Suprapubic skin (tissue), 4 donors: ENCODE measurements at regions not wholly inside any gene's neighbourhood (a gene's known extent, or its start where the extent isn't known, plus 50 kb on each side); places are given as distances from the start of the nearest gene placed in this dataset.

Experiments
- DNase-seq, 2 donors: peaks; one replicate each; pipeline ENCODE4 v3.0.0-alpha.2; 2019; ENCODE audit warnings: low spot score in 2 of 2
- H3K27ac ChIP-seq: fragments of 200-600 bp; sonication (generic); one replicate; pipeline ENCODE4 v1.5.1; 2019
- H3K27me3 ChIP-seq: fragments of 200-600 bp; sonication (generic); one replicate; pipeline ENCODE4 v1.5.1; 2019
- H3K36me3 ChIP-seq: fragments of 200-600 bp; sonication (generic); one replicate; pipeline ENCODE4 v1.5.1; 2019
- H3K4me1 ChIP-seq: fragments of 200-600 bp; sonication (generic); one replicate; pipeline ENCODE4 v1.5.1; 2019
- H3K4me3 ChIP-seq: fragments of 200-600 bp; sonication (generic); one replicate; pipeline ENCODE4 v1.5.1; 2019; ENCODE audit warnings: mild to moderate bottlenecking
- H3K9me3 ChIP-seq: fragments of 200-600 bp; sonication (generic); one replicate; pipeline ENCODE4 v1.5.1; 2019
- EP300 ChIP-seq: sonication (generic); formaldehyde crosslinking; IDR thresholded peaks from one replicate; pipeline ENCODE4 v1.6.1; 2017; ENCODE audit warnings: antibody characterized with exemption
- POLR2A ChIP-seq, 2 donors: fragments of 450-650 bp; IDR thresholded peaks; one replicate each; pipeline ENCODE4 v1.6.1; 2017; ENCODE audit warnings: antibody characterized with exemption in 2 of 2, mild to moderate bottlenecking in 2 of 2, moderate library complexity in 2 of 2
- POLR2AphosphoS5 ChIP-seq, 3 donors: sonication (generic); formaldehyde crosslinking; IDR thresholded peaks; one replicate each; pipeline ENCODE4 v1.6.1; 2017; ENCODE audit warnings: antibody characterized with exemption in 3 of 3
- WGBS: methylation state at CpG from one replicate; pipeline ENCODE4 v1.1.5; 2018; 5-methylcytosine and 5-hydroxymethylcytosine counted together
- TF ChIP-seq, protein P1 (sequence below), 2 donors: fragments of 200-600 bp in 1 of 2; fragments of 450-650 bp in 1 of 2; sonication (generic) in 1 of 2; IDR thresholded peaks; one replicate each; pipeline ENCODE4 v1.5.1; 2016 to 2019; ENCODE audit warnings: antibody characterized with exemption in 2 of 2, mild to moderate bottlenecking in 1 of 2, moderate library complexity in 1 of 2

DNA sequence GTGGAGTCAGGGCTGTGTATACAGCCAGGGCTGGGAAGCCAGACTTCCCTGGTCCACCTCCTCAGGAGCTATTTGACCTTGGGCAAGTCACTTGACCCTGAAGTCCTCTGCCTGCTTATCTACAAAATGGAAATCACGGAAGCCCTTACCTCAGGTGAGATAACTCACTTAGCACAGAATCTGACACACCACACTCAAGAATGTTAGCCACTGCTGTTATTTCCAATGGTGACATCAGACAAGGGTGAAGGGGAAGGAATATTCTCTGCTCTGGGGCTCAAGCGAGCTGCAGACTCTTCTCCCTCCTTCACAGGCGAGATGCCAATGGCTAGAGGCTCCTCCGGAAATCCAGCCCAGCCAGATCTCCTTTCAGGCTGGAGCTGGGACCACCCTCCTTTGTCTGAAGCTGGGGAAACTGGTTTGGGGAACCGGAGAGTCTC, 189.6 kb downstream of the HAUS1 start:
- TF ChIP-seq POLR2AphosphoS5 (IDR thresholded peaks at IDR 0.05), result no peak
- TF ChIP-seq, protein P1, sequence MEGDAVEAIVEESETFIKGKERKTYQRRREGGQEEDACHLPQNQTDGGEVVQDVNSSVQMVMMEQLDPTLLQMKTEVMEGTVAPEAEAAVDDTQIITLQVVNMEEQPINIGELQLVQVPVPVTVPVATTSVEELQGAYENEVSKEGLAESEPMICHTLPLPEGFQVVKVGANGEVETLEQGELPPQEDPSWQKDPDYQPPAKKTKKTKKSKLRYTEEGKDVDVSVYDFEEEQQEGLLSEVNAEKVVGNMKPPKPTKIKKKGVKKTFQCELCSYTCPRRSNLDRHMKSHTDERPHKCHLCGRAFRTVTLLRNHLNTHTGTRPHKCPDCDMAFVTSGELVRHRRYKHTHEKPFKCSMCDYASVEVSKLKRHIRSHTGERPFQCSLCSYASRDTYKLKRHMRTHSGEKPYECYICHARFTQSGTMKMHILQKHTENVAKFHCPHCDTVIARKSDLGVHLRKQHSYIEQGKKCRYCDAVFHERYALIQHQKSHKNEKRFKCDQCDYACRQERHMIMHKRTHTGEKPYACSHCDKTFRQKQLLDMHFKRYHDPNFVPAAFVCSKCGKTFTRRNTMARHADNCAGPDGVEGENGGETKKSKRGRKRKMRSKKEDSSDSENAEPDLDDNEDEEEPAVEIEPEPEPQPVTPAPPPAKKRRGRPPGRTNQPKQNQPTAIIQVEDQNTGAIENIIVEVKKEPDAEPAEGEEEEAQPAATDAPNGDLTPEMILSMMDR (IDR thresholded peaks at IDR 0.05), result no peak
- no peak for TF ChIP-seq EP300
- TF ChIP-seq POLR2A (IDR thresholded peaks at IDR 0.05), result no peak
- no peak overlapping the region for H3K4me3 ChIP-seq
- H3K27me3 ChIP-seq, result no peaks in the 10 kb centered on the region
- H3K9me3 ChIP-seq, result no peaks in the 10 kb centered on the region
- DNase-seq, result no peak
- H3K27ac ChIP-seq, result no peak overlapping the region
- WGBS, result 15% methylated on average over 3 of the region's 5 CpGs
- peaks cover 5% of the 10 kb centered on the region for H3K4me1 ChIP-seq
- H3K36me3 ChIP-seq, result no peaks in the 10 kb centered on the region

DNA sequence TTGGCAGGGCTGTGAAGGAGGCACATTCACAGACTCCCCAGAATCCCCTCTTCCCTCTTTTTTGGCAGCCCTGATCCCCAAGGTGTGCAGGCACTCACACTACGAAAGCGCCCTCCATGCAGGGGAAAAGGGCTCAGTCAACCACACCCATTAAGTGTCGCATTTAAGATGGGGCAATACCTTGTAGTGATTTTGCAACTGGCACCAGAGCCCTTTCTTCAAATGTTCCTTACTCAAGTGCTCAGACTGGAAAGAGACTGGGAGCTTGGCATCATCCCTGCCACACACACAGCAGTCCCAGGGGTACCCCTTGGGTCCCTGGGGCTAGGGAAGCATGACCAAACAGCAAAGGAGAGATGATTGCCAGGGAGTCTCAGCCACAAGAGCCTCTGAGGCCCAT, 190.1 kb downstream of the HAUS1 start:
- peaks cover 5% of the 10 kb centered on the region for H3K4me1 ChIP-seq
- DNase-seq, result no peak
- H3K36me3 ChIP-seq, result no peaks in the 10 kb centered on the region
- H3K4me3 ChIP-seq, result no peak overlapping the region
- no peak overlapping the region for H3K27ac ChIP-seq
- no peaks in the 10 kb centered on the region for H3K27me3 ChIP-seq
- H3K9me3 ChIP-seq, result no peaks in the 10 kb centered on the region
- TF ChIP-seq POLR2A (IDR thresholded peaks at IDR 0.05), result no peak
- TF ChIP-seq, protein P1 (IDR thresholded peaks at IDR 0.05), result no peak
- TF ChIP-seq POLR2AphosphoS5 (IDR thresholded peaks at IDR 0.05), result no peak
- TF ChIP-seq EP300, result no peak
- 47% methylated on average over 2 of the region's 3 CpGs for WGBS

DNA sequence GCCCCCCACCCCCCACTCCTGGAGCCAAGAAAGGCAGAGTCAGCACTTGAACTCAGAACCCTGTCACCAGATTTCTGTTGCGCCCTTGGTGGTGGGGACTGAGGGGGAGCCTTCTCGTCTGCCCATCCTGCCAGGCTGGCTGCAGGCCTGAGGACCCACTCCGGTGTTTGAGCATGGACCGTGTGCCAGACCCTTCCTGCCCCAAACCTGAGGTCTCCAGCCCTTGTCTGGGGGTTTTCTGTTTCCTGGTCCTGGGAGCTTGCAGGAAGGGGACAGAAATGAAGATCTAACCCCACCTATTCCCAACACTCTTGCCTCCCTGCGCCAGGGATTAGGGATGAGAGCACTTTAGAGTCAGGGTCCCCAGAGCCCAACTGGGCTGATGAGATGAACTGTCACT, 190.6 kb downstream of the HAUS1 start:
- 88% methylated on average over 4 of the region's 5 CpGs for WGBS
- H3K27ac ChIP-seq, result no peak overlapping the region
- H3K4me1 ChIP-seq, result peaks cover 5% of the 10 kb centered on the region
- no peak for DNase-seq
- no peak overlapping the region for H3K4me3 ChIP-seq
- no peaks in the 10 kb centered on the region for H3K36me3 ChIP-seq
- no peaks in the 10 kb centered on the region for H3K27me3 ChIP-seq
- TF ChIP-seq EP300 (no peak), POLR2AphosphoS5 (IDR thresholded peaks at IDR 0.05) (no peak), POLR2A (IDR thresholded peaks at IDR 0.05) (no peak)
- TF ChIP-seq, protein P1 (IDR thresholded peaks at IDR 0.05), result no peak
- H3K9me3 ChIP-seq, result no peaks in the 10 kb centered on the region

DNA sequence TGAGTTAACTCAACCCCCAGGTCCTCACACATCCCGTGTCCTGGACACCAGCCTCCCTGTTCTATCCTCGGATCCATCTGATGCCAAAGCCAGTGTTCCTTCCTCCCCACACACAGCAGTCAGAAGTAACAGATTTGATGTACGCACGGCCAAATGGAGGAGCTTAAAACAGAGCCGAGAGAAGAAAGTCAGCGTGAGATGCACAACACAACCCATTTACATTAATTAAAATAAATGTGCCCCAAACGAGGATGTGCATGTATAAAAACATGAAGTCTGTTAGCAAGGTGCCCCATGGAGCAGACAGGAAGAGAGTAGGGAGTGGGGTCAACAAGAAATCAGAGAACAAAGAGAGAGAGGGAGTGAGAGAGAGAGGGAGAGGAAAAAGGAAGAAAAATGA, 191.2 kb downstream of the HAUS1 start:
- Histone ChIP-seq H3K27me3 (no peaks in the 10 kb centered on the region), H3K9me3 (no peaks in the 10 kb centered on the region), H3K36me3 (no peaks in the 10 kb centered on the region), H3K4me3 (no peak overlapping the region), H3K27ac (no peak overlapping the region), H3K4me1 (peaks cover 5% of the 10 kb centered on the region)
- DNase-seq, result no peak
- 73% methylated on average over 7 of the region's 7 CpGs for WGBS
- no peak for TF ChIP-seq POLR2A (IDR thresholded peaks at IDR 0.05)
- TF ChIP-seq, protein P1 (IDR thresholded peaks at IDR 0.05), result no peak

DNA sequence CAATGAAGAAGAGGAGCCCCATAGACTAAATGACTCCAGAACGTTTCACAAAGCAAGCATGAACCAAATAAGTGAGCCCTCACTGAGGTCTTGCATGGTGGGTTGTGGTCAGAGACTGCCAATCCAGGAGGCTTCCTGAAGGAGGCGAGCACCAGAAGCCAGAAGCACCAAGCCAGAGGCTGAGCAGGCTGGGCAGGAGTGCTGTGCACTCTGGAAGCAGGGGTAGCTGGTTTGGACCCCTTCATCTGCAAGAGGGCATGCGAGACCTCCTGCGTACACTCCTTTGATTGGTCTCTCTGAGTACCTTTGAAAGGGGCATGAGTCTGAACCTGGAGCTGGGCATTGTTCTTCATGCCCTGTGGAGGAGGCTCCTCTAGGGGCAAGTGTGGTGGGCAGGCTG, 192.5 kb downstream of the HAUS1 start:
- Histone ChIP-seq H3K9me3 (no peaks in the 10 kb centered on the region), H3K4me3 (no peak overlapping the region), H3K36me3 (no peaks in the 10 kb centered on the region), H3K27ac (no peak overlapping the region), H3K4me1 (peaks cover 5% of the 10 kb centered on the region), H3K27me3 (no peaks in the 10 kb centered on the region)
- 82% methylated on average over 4 of the region's 4 CpGs for WGBS
- DNase-seq, result no peak
- TF ChIP-seq, protein P1 (IDR thresholded peaks at IDR 0.05), result no peak
- no peak for TF ChIP-seq EP300
- no peak for TF ChIP-seq POLR2AphosphoS5 (IDR thresholded peaks at IDR 0.05)
- TF ChIP-seq POLR2A (IDR thresholded peaks at IDR 0.05), result no peak
